Stimulated activated CD4-positive, alpha-beta T cell treated with anti-CD3 and anti-CD28 coated beads, Interleukin-12 subunit alpha, Interleukin-12 subunit beta, amount 100 ng/mL, for 48 hours (primary cell): ENCODE measurements at regions not wholly inside any gene's neighbourhood (a gene's known extent, or its start where the extent isn't known, plus 50 kb on each side); places are given as distances from the start of the nearest gene placed in this dataset.
"Not testable (repeated sequence)": the region's sequence is repeated elsewhere in the genome, so short reads cannot be mapped to it uniquely, and the experiment has no call there.

Experiments used
- DNase-seq, 3 donors: peaks; one replicate each; pipeline ENCODE4 v3.0.0-alpha.2; 2020; ENCODE audit warnings: low read depth in 2 of 3, low spot score in 1 of 3

GRCh38 chr22:33971561-33971961 is 51.3 kb upstream of the LARGE1 start:
- no peak for DNase-seq

- no peak for DNase-seq
Observed at GRCh38 chr22:33975841-33976240, 55.6 kb upstream of the LARGE1 start.

GRCh38 chr22:33983558-33983957 is 63.3 kb upstream of the LARGE1 start:
- DNase-seq = no peak

GRCh38 chr22:33984211-33984610 is 63.9 kb upstream of the LARGE1 start:
- DNase-seq = no peak

- DNase-seq = no peak
Observed at GRCh38 chr22:33984656-33985285, 64.5 kb upstream of the LARGE1 start.

GRCh38 chr22:33985506-33985905 is 65.2 kb upstream of the LARGE1 start:
- no peak for DNase-seq

GRCh38 chr22:33986167-33986771 is 66.0 kb upstream of the LARGE1 start:
- no peak for DNase-seq

DNA sequence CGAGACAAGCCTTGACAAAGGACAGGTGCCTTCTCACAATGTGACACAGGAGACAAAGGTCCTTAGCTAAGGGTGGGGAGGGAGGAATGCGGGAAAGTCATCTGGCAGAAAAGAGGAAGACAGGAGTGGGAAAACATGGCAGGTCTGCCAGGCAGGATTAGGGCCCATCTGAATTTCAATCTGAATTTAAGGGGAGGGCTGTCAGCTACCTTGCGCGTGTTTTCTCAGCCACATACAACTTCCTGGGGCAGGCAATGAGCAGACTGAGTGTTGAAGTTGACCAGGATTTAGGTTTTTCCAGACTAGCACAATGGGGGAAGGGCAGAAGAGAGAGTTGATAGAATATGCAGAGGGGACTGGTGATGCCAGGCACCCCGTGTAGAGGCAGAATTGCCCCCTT is 66.7 kb upstream of the LARGE1 start:
- no peak for DNase-seq

GRCh38 chr22:33989263-33989662 is 69.0 kb upstream of the LARGE1 start:
- DNase-seq = not testable (repeated sequence)

DNA sequence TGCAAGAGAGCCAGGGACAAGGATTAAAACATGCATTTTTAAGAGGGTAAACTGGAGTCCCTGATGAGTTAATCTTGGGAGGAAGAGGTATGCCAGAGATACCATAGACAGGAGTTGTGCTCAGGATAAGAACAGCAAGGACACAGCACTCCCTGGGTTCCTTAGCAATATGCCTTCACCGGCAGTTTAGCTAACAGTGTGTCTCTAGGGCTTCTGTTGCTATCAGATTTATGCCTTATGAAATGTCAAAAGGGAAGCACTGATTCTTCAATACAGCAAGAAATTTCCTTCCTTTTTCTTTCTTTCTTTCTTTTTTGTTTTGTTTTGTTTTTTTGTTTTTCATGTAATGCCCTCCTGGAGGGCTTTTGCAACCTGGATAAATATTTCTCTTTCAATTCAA is 71.3 kb upstream of the LARGE1 start:
- no peak for DNase-seq

DNA sequence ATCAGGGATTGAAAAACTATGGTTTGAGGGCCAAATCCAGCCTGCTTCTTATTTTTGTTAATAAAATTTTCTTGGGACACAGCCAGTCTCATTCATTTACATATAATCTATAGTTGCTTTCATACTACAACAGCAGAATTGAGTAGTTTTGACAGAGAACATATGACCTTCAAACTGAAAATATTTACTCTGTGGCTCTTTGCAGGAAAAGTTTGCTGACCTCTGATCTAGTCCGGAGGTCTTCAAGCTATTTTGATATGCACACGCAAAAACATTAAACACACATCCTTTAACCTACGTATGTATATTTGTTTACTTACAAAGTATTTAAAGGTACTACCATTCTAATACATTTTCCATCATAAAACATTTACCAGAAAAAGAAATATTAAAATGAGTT is 76.5 kb upstream of the LARGE1 start:
- DNase-seq = no peak

DNA sequence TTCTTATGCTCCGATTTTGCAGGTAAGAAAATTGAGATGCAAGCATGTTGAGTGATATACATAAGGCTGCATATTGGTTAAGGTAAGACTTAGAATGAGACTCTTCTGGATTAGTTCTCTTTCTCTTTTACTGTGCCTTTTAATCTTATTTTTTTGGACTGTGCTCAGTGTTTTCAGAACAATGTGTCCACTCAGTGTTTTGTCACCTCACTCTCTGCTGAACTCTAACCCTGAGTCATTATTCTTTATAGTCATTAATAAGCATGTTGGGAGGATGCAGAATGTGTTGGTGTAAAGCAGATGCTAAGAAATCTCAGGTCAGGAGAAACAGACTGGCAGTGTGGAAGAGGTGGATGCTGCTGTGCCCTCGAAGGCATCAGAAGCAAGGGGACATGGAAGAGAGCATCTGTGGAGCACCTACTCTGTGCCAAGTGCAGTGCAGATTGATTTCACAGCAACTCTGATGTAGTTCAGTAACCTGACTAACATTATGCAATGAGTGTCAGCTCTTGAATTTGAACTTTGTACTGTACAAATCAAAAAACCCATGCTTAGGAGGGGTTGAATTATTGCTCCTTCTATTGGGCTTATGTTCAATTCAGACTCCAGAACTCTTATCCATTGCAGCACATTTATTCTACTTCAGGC is 80.7 kb upstream of the LARGE1 start:
- DNase-seq = no peak

GRCh38 chr22:34001701-34002466 is 81.6 kb upstream of the LARGE1 start:
- DNase-seq = no peak

DNA sequence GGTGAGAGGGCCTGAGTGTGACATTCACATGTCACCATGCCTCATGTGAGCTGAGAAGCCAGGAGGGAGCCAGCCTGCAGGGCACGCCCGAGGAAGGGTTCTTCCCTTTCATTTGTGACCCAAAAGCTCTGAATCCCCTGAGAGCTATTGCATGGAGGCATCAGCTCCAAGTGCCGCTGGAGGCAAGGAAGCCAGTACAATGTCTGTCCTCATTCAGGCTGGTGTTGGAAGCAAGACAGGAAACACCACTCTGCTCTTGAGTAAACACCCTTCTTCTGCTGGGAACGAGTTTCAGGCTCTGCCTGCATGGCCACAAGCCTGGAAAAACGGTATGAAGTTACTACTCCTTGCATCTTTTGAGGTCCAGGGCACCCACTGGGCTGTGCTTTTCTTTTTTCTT is 83.8 kb upstream of the LARGE1 start:
- no peak for DNase-seq

- no peak for DNase-seq
Observed at GRCh38 chr22:34010259-34010658, 90.0 kb upstream of the LARGE1 start.

DNA sequence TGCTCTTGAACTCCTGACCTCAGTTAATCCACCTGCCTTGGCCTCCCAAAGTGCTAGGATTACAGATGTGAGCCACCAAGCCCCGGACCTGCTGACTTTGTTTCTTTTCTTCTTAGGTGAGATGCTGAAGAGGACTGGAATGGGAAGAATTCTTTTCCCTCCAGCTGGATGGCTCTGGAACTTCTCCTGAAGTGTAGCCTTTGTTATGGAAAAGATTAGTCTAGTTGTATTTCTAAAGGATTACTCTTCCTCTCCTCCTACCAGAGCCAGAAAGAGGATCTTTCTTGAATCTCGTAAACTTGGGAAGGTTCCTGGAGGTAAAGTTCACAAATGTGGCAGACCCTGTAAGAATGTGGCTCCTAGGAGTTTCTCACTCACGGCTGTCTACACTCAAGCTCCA is 95.4 kb upstream of the LARGE1 start:
- no peak for DNase-seq

GRCh38 chr22:34017205-34017604 is 96.9 kb upstream of the LARGE1 start:
- no peak for DNase-seq

- DNase-seq = no peak
Observed at GRCh38 chr22:34019190-34019845, 99.0 kb upstream of the LARGE1 start.

DNA sequence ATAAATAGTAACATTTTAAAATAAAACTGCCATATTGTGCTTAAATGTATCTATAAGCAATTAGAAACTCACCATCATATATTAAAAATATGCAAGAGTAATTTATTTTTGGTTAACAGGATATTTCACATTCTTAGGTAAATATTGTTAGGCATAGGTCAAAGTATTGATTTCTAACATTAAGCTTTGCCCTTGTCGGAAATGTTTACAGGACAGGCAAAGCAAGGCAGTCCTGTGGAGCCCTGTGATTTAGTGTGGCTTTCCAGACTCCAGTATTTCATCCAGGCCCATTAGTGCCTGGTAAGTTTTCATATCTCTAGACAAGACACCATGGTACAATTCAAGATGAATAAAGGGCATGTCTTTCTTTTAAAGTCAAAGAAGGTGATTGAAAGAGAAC is 114.9 kb upstream of the LARGE1 start:
- no peak for DNase-seq

DNA sequence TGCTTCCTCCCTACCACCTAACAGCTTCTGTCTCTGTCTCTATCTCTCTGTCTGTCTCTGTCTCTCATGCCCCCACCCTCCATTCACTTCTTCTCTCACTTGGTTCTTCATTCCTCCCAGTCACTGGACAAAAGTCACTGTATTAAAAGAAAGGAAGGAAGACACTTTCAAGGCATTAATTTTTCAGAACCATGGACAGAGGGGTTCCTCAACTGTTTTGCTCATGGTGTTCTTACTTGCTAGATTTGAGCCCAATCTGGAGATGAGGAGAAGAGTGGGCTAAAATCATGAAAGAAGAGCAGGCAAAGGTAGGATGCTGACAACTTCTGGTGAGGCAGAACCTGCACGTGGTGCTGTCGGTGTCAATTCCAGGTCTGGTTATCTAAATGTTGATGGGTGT is 116.7 kb upstream of the LARGE1 start:
- DNase-seq = no peak

DNA sequence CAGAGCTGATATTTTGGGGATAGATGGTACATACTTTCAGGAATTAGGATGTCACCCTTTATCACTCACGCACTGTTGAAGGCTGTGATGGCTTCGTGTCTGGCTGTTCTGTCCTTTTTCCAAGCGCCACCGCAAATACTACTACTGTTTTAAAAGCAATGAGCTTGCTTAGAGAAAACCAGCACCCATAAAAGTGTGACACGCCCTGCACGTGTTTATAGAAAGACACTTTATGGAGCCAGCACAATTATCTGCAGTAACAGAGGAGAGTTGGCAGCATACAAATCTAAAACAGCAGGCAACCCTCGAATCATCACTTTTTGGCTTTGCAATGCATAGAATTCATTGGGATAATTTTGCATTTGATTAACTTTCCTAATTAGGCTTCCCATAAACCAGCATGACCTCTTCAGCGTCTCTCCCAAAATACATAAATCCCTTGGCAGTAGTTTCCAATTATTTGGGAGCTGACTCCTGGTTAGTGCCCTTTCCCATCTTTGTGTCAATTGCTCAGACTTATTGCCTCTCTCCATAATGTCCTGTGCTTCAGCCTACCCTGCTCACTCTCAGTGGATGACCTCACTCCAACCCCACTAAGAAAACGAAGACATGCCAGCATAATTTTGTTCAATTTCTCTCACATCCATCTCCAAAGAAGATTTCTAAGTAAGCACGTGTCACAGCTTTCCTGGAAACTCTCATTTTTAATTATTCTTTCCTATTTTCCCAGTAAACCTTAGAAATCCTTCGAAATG is 118.7 kb upstream of the LARGE1 start:
- no peak for DNase-seq
